KMS-11 (cell line): ENCODE measurements at regions not wholly inside any gene's neighbourhood (a gene's known extent, or its start where the extent isn't known, plus 50 kb on each side); places are given as distances from the start of the nearest gene placed in this dataset.

Experiments used
- H2AFZ ChIP-seq: fragments of 200-600 bp; sonication (generic); 2 replicates; pipeline ENCODE4 v1.6.1; 2016; ENCODE audit warnings: antibody characterized with exemption, mixed run types, low read depth
- H3K27ac ChIP-seq: fragments of 200-600 bp; sonication (generic); 2 replicates; pipeline ENCODE4 v1.6.1; 2016; ENCODE audit warnings: mild to moderate bottlenecking, mixed run types
- H3K27me3 ChIP-seq: fragments of 200-600 bp; sonication (generic); 2 replicates; pipeline ENCODE4 v1.6.1; 2017; ENCODE audit warnings: mild to moderate bottlenecking, low read depth, mixed run types, moderate library complexity; ENCODE audit not compliant: insufficient read depth
- H3K36me3 ChIP-seq: fragments of 200-600 bp; sonication (generic); 2 replicates; pipeline ENCODE4 v1.6.1; 2017; ENCODE audit warnings: mild to moderate bottlenecking, mixed run types; ENCODE audit not compliant: insufficient read depth
- H3K4me1 ChIP-seq: fragments of 200-600 bp; sonication (generic); 2 replicates; pipeline ENCODE4 v1.6.1; 2016; ENCODE audit warnings: mild to moderate bottlenecking, low read depth, mixed run types; ENCODE audit not compliant: poor library complexity, severe bottlenecking
- H3K4me2 ChIP-seq: fragments of 200-600 bp; sonication (generic); 2 replicates; pipeline ENCODE4 v1.7.0; 2016; ENCODE audit warnings: mild to moderate bottlenecking, mixed run types
- H3K4me3 ChIP-seq: fragments of 200-600 bp; sonication (generic); IDR thresholded peaks from 2 replicates; pipeline ENCODE4 v1.6.1; 2017; ENCODE audit warnings: low read depth, low read length, mixed read lengths; ENCODE audit not compliant: insufficient read depth
- H3K79me2 ChIP-seq: fragments of 200-600 bp; sonication (generic); 2 replicates; pipeline ENCODE4 v1.6.1; 2016; ENCODE audit warnings: low read depth, mixed run types; ENCODE audit not compliant: insufficient read depth
- H3K9ac ChIP-seq: fragments of 200-600 bp; sonication (generic); 2 replicates; pipeline ENCODE4 v1.6.1; 2016; ENCODE audit warnings: mild to moderate bottlenecking, mixed run types
- H4K20me1 ChIP-seq: fragments of 200-600 bp; sonication (generic); 2 replicates; pipeline ENCODE4 v1.6.1; 2016; ENCODE audit warnings: mild to moderate bottlenecking, mixed run types; ENCODE audit not compliant: insufficient read depth
- TF ChIP-seq, protein P1 (sequence below): fragments of 200-600 bp; sonication (generic); conservative IDR thresholded peaks from 2 replicates; pipeline ENCODE4 v1.6.1; 2017; ENCODE audit warnings: low read depth, mild to moderate bottlenecking, antibody characterized with exemption, low read length, moderate library complexity, mixed read lengths

DNA sequence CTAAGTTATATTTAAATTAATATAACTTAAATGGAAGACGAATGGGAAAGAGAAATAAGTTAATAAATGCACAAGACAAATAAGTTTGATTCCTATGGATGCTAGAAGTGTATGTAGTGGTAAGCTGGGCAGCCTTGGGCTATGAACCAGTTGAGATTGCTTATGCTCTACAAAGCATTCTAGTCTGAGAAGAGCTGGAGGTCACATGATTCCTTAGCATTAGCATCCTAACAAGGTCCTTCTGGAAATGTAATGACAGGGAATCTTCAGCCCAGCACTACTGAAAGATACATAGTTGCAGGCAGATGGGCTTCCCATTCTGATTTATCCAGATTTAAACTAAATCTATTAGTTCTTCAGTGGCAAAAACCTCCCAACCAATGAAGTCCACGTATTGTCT, 102.3 kb upstream of the ESRRG start:
- no peaks in the 10 kb centered on the region for H3K27me3 ChIP-seq
- H3K36me3 ChIP-seq: no peaks in the 10 kb centered on the region
- no peak overlapping the region for H2AFZ ChIP-seq
- H3K9ac ChIP-seq: no peak overlapping the region
- no peaks in the 10 kb centered on the region for H3K4me1 ChIP-seq
- H3K79me2 ChIP-seq: no peaks in the 10 kb centered on the region
- no peak overlapping the region for H3K27ac ChIP-seq
- TF ChIP-seq, protein P1, sequence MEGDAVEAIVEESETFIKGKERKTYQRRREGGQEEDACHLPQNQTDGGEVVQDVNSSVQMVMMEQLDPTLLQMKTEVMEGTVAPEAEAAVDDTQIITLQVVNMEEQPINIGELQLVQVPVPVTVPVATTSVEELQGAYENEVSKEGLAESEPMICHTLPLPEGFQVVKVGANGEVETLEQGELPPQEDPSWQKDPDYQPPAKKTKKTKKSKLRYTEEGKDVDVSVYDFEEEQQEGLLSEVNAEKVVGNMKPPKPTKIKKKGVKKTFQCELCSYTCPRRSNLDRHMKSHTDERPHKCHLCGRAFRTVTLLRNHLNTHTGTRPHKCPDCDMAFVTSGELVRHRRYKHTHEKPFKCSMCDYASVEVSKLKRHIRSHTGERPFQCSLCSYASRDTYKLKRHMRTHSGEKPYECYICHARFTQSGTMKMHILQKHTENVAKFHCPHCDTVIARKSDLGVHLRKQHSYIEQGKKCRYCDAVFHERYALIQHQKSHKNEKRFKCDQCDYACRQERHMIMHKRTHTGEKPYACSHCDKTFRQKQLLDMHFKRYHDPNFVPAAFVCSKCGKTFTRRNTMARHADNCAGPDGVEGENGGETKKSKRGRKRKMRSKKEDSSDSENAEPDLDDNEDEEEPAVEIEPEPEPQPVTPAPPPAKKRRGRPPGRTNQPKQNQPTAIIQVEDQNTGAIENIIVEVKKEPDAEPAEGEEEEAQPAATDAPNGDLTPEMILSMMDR: no peak
- no peak overlapping the region for H3K4me2 ChIP-seq
- no peaks in the 10 kb centered on the region for H4K20me1 ChIP-seq
- no peak overlapping the region for H3K4me3 ChIP-seq

DNA sequence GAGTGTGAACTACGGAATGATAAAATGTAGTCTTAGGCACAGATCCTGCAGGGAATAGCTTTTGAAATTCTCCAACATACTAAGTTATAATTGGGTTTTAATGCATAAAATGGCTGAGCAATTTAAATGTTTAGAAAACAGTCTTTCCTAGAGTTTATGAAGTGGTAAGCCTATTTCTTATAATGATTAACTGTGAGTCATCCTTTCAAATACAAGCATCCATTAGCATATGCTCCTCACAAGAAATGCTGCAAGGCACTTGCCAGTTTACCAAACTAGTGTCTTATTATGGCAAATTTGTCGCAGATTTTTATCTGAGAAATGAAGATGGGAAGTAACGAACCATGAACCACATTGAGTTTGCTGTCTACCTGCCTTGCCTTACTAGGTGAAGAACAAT, 101.3 kb upstream of the ESRRG start:
- H3K4me2 ChIP-seq: no peak overlapping the region
- H3K27ac ChIP-seq: no peak overlapping the region
- H2AFZ ChIP-seq: no peak overlapping the region
- H3K36me3 ChIP-seq: no peaks in the 10 kb centered on the region
- no peaks in the 10 kb centered on the region for H4K20me1 ChIP-seq
- no peak overlapping the region for H3K9ac ChIP-seq
- H3K4me3 ChIP-seq: no peak overlapping the region
- no peaks in the 10 kb centered on the region for H3K79me2 ChIP-seq
- TF ChIP-seq, protein P1: no peak
- no peaks in the 10 kb centered on the region for H3K4me1 ChIP-seq
- no peaks in the 10 kb centered on the region for H3K27me3 ChIP-seq

DNA sequence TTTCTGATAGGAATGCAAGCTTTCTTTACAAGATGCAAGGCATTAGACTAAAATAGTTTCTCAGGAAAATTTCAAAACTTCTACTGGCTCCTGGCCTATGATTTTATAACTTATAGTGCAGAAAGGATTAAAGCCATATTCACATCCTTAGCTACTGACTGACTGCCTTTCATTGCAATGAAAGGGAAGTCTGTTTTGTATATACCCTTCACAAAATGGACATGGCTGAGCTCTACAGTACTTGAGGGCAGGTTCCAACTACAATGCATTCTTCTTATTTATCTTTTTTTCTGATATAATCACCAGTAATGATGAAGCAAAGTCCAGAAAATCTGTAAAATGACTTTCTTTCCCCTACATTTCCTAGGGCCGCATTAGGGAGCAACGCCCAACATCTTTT, 100.5 kb upstream of the ESRRG start:
- Histone ChIP-seq H2AFZ (no peak overlapping the region), H3K4me3 (no peak overlapping the region), H3K27ac (no peak overlapping the region), H3K27me3 (no peaks in the 10 kb centered on the region), H3K9ac (no peak overlapping the region), H4K20me1 (no peaks in the 10 kb centered on the region), H3K79me2 (no peaks in the 10 kb centered on the region), H3K36me3 (no peaks in the 10 kb centered on the region), H3K4me1 (no peaks in the 10 kb centered on the region), H3K4me2 (no peak overlapping the region)
- TF ChIP-seq, protein P1: no peak

DNA sequence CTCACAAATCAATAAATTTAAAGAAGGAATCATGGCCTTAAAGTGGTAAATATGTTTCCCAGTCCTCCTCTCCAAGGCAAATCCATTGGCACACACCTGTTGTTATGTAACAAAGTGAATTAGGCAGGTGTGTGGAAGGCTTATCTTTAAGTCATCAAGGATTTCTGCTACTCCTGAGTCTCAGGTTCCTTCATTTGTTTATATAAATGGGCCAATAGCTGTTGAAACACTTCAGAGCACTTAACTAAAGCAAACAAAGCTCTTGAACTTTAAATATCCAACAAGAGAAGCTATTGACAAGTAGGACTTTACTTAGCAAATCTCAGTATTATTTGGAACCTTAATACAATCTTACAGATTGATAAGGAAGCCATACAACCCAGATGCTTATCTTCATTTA, 99.3 kb upstream of the ESRRG start:
- Histone ChIP-seq H3K4me1 (no peaks in the 10 kb centered on the region), H3K4me3 (no peak overlapping the region), H3K4me2 (no peak overlapping the region), H3K79me2 (no peaks in the 10 kb centered on the region), H3K36me3 (no peaks in the 10 kb centered on the region), H3K27me3 (no peaks in the 10 kb centered on the region), H4K20me1 (no peaks in the 10 kb centered on the region), H2AFZ (no peak overlapping the region), H3K9ac (no peak overlapping the region), H3K27ac (no peak overlapping the region)
- TF ChIP-seq, protein P1: no peak

DNA sequence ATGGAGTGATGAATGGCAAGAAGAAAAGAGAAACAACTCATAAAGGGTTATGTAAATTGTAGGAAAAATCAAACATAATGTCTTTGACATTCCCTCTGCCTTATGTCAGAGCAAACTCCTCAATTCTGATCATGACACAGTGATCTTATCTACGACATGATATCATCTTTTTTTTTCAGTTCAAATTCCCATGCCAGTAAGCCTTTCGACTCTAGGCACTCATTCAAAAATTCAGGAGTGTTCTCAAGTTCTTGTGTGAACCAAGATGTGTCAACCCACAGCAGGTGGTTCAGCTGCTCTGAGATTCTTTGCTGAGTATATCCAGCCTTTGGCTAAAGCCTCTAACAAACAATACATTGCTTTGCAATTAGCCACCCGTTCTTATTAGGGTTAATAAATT, 97.1 kb upstream of the ESRRG start:
- TF ChIP-seq, protein P1: no peak

More for the DNA sequence above, 97.1 kb upstream of the ESRRG start:
- no peaks in the 10 kb centered on the region for H3K36me3 ChIP-seq
- H3K27ac ChIP-seq: no peak overlapping the region
- H2AFZ ChIP-seq: no peak overlapping the region
- H3K79me2 ChIP-seq: no peaks in the 10 kb centered on the region
- H3K27me3 ChIP-seq: no peaks in the 10 kb centered on the region
- H3K4me2 ChIP-seq: no peak overlapping the region
- no peak overlapping the region for H3K9ac ChIP-seq
- no peaks in the 10 kb centered on the region for H3K4me1 ChIP-seq
- H3K4me3 ChIP-seq: no peak overlapping the region
- no peaks in the 10 kb centered on the region for H4K20me1 ChIP-seq
